ENCODE measurements at regions not wholly inside any gene's neighbourhood (a gene's known extent, or its start where the extent isn't known, plus 50 kb on each side); places are given as distances from the start of the nearest gene placed in this dataset.

GRCh38 chr2:177010146-177010545 lies 202.4 kb upstream of the HNRNPA3 start:
- TF ChIP-seq POLR2AphosphoS5 (IDR thresholded peaks at IDR 0.05) (no peak), POLR2A (IDR thresholded peaks at IDR 0.05) (no peak)

Data from stomach (tissue), 4 donors.